ENCODE measurements at regions not wholly inside any gene's neighbourhood (a gene's known extent, or its start where the extent isn't known, plus 50 kb on each side); places are given as distances from the start of the nearest gene placed in this dataset.

- no peak for DNase-seq
Measured at GRCh38 chr9:129469988-129470316, 150.9 kb downstream of the C9orf50 start.

GRCh38 chr9:129469188-129469987 is 151.5 kb downstream of the C9orf50 start:
- DNase-seq, result peak; percentile 32

GRCh38 chr9:129467739-129468666 is 152.9 kb downstream of the C9orf50 start:
- DNase-seq, result peak; percentile 29

GRCh38 chr9:129467004-129467588 is 153.8 kb downstream of the C9orf50 start:
- peak; percentile 89 for DNase-seq

DNA sequence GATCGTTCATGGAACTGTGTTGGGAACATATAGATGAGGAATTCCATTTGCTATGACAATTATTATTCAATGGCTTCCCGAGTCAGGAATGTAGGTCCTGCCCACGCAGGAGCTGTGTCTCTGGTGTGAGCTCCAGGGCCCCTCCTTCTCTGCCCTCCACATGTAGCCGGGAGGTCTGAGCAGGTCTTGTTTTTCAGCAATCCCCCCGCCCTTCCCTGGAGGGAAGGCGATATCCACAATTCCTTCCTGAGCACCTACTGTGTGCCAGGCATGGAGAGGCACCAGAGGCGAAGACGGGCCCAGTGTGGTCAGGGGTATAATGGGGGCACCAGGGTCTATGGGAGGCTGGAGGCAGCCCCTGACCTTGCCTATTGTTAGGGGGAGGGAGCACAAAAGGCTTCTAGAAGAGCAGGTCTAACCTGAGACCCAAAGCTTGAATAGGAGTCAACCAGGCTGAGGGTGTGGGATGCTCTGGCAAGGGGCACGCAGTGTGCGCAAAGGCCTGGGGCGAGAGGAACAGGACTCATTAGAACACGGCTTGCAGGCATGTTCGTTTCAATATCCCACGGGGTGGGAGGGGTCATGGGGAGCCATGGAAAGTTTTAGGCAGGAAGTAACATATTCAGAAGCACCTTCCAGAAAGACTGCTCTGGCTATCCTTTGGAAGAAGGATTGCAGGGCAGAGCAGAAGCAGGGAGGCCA is 154.9 kb downstream of the C9orf50 start:
- DNase-seq, result no peak

DNA sequence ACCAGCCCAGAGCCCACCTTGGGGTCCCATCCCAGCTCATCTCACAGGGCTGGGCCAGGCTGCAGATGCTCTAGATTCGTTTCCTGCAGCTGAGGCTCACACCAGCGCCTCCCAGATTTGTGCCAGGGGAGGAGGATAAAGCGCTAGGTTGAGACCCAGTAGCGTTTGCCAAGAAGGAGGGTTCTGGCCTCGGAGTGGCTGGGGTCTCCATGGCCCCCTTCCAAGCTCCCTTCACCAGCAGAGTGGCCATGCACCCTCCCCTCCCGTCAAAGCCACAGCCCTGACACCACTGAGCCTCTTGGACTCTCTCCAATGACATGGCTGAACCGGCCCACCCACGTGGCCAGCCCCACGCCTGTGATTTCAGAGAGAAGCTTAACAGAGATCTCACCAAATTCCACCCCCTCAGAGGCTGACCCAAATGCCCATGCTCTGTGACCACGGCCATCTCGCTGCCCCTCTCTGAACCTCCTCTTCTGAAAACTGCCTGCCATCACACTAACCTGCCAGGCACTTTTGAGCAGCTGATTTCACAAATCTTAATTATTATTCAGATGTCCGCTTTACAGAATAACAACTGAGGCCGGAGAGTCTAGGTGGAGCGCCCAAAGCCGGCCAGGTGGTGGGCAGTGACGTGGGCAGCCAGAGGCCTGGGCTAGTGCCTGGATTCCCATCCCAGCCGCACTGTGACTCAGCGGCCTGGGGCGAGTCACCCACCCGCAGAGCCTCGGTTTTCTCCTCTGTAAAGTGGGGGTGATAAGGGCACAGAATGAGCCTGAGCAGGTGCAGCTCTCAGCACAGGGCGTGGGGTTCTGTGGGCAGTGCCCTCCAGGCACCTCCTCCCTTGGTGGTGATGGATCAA is 155.7 kb downstream of the C9orf50 start:
- DNase-seq, result no peak

GRCh38 chr9:129463994-129464393 is 156.9 kb downstream of the C9orf50 start:
- no peak for DNase-seq

- no peak for DNase-seq
Measured at GRCh38 chr9:129463477-129463876, 157.4 kb downstream of the C9orf50 start.

- DNase-seq, result no peak
Measured at GRCh38 chr9:129462360-129462759, 158.5 kb downstream of the C9orf50 start.

DNA sequence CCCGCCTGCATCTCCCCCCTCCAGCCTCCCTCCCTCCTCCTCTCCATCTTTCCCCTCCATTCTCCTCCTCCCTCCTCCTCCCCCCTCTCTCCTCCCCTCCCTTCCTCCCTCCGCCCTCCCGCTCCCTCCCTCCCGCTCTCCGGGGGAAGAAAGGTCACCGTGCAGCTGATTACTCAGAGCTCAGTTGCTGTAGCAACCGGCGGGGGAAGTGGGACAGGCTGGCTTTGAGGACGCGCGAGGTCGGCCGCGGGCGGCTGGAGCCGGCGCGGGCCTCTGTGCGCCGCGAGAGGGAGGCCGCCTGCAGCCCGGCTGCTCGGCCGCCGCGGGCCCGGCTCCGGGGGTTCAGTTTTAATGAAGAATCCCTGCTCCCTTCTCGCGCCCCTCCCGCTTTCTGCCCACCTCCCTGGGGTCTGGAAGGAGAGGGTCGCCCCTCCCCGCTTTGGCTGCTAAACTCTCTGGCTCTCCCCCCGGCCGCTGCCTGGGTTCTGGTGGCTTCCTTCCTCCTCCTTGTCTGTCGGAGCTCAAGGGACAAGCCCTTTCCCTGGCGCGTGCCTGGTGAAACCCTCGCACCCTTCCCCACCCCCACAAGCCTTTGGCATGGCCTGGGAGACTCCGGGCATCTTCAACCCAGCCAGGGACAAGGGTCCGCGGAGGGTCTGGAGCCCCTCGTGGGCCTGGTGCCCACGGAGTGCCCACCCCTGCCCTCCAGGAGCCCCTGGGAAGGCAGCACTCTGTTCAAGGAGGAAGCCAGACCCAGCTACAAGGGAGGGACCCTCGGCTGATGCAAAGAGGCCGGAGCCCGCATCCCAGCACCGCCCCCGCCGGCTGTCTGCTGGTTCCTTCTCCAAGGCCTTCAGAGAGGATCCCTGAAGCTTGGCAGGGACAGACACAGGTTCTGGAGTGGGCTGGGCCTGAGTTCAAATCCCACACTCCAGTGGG is 160.3 kb downstream of the C9orf50 start:
- peak; percentile 99 for DNase-seq

GRCh38 chr9:129459547-129460322 is 161.2 kb downstream of the C9orf50 start:
- peak; percentile 76 for DNase-seq

DNA sequence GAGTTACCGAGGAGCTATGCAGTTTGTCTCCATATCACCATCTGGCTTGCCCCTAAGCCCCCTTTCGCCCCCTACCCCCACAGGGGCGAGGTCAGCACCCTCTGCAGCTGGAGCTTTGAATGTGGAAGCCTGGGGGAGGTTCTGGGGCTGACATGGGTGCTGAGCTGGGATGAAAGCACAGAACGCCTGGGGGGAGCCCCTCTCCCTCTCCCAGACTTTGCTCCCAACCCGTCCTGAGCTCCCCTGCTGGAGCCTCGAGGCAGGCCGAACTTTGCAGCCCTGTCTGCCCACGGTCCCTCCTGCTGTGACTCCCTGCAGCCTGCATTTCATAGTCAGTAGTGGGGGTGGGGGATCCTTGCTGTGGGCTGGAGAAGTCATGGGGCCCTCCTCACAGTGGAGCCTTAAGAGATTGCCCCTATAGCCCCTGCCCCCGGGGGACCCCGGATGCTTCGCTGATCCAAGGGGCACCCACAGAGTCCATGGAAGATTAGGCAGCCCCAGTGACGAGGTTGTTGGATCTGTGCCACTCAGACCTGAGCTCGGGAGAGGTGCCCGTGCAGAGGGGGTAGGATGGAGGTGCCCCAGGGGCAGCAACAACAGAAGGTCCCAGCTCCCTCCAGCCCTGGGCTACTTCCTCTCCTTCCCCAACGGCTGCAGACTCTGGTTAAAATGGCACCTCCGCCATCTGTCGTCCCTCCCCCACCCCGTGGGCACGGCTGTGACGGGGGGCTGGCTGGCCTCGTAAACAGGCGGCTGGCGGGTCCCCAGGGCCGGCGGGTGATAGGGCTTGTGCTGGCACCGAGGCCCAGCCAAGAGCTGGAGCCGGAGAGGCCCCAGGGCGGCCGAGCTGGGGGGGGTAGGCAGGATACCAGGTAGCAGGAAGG is 162.0 kb downstream of the C9orf50 start:
- DNase-seq, result peak; percentile 57

GRCh38 chr9:129458155-129458661 is 162.7 kb downstream of the C9orf50 start:
- DNase-seq, result peak; percentile 79

- no peak for DNase-seq
Measured at GRCh38 chr9:129457325-129457779, 163.5 kb downstream of the C9orf50 start.

- DNase-seq, result no peak
Measured at GRCh38 chr9:129456549-129457324, 164.2 kb downstream of the C9orf50 start.

DNA sequence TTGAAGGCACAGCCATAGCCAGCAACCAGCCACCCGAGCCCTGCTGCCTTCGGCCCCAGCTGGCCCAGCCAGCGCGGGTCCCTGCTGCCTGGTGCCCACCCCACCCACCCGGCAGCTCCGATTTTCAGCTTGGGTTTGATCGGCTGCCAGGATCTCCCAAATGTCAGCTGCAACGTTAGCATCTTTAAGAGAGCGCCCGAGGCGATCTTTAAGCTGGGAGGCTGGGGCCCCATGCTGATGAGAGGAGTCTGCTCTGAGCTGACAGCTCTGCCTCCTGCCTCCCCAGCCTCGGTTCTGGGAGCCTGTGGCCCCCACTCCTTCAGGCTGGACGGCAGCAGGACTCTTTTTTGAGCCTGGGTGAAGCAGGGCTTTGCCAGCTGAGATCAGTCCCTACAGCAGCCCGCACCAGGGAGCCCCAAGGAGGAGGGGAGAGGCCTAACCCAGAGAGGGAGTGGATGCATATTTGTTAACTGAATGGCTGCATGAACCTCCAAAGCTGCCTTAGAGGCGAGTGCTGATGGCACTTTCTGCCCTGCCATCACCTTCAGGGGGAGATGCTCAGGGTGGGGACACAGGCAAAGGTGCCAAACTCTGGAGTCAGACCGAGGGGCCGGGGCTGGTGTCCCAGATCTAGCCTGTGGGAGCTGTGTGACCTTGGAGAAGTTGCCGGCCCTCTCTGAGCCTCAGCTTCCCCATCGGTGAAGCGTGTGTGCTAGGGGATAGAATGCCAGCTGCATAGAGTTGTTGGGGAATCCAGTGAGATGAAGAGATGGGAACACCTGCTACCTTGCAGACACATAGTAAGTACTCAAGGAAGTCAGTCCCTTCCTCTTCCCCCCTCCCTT is 165.5 kb downstream of the C9orf50 start:
- no peak for DNase-seq
